ENCODE measurements at regions not wholly inside any gene's neighbourhood (a gene's known extent, or its start where the extent isn't known, plus 50 kb on each side); places are given as distances from the start of the nearest gene placed in this dataset.
"Not testable (repeated sequence)": the region's sequence is repeated elsewhere in the genome, so short reads cannot be mapped to it uniquely, and the experiment has no call there.

GRCh38 chr6:91075244-91075976 is 488.5 kb upstream of the MAP3K7 start:
- TF ChIP-seq, protein P1, sequence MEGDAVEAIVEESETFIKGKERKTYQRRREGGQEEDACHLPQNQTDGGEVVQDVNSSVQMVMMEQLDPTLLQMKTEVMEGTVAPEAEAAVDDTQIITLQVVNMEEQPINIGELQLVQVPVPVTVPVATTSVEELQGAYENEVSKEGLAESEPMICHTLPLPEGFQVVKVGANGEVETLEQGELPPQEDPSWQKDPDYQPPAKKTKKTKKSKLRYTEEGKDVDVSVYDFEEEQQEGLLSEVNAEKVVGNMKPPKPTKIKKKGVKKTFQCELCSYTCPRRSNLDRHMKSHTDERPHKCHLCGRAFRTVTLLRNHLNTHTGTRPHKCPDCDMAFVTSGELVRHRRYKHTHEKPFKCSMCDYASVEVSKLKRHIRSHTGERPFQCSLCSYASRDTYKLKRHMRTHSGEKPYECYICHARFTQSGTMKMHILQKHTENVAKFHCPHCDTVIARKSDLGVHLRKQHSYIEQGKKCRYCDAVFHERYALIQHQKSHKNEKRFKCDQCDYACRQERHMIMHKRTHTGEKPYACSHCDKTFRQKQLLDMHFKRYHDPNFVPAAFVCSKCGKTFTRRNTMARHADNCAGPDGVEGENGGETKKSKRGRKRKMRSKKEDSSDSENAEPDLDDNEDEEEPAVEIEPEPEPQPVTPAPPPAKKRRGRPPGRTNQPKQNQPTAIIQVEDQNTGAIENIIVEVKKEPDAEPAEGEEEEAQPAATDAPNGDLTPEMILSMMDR (IDR thresholded peaks at IDR 0.05; ENCODE audit: partially characterized antibody, unreplicated experiment), result no peak
- Mint-ChIP-seq H3K4me1 (ENCODE audit: low read depth, unreplicated experiment) (peaks cover 12% of the 10 kb centered on the region), H3K9me3 (ENCODE audit: unreplicated experiment) (no peaks in the 10 kb centered on the region), H3K27me3 (ENCODE audit: unreplicated experiment) (no peaks in the 10 kb centered on the region), H3K36me3 (ENCODE audit: unreplicated experiment) (no peaks in the 10 kb centered on the region), H3K4me3 (ENCODE audit: unreplicated experiment) (no peak overlapping the region), H3K27ac (ENCODE audit: unreplicated experiment) (no peak overlapping the region)
- DNase-seq, result no peak

- Mint-ChIP-seq H3K4me3 (ENCODE audit: unreplicated experiment) (no peak overlapping the region), H3K4me1 (ENCODE audit: low read depth, unreplicated experiment) (peaks cover 3% of the 10 kb centered on the region), H3K27ac (ENCODE audit: unreplicated experiment) (no peak overlapping the region), H3K9me3 (ENCODE audit: unreplicated experiment) (peaks cover 8% of the 10 kb centered on the region), H3K27me3 (ENCODE audit: unreplicated experiment) (peaks cover 5% of the 10 kb centered on the region), H3K36me3 (ENCODE audit: unreplicated experiment) (peaks cover 8% of the 10 kb centered on the region)
- no peak for DNase-seq
- TF ChIP-seq, protein P1 (IDR thresholded peaks at IDR 0.05; ENCODE audit: partially characterized antibody, unreplicated experiment), result no peak
Measured at GRCh38 chr6:91063362-91063761, 476.5 kb upstream of the MAP3K7 start.

- H3K36me3 Mint-ChIP-seq (ENCODE audit: unreplicated experiment), result peaks cover 13% of the 10 kb centered on the region
- peaks cover 3% of the 10 kb centered on the region for H3K9me3 Mint-ChIP-seq (ENCODE audit: unreplicated experiment)
- TF ChIP-seq, protein P1 (IDR thresholded peaks at IDR 0.05; ENCODE audit: partially characterized antibody, unreplicated experiment), result no peak
- no peak overlapping the region for H3K4me3 Mint-ChIP-seq (ENCODE audit: unreplicated experiment)
- H3K27me3 Mint-ChIP-seq (ENCODE audit: unreplicated experiment), result peaks cover 6% of the 10 kb centered on the region
- no peak overlapping the region for H3K27ac Mint-ChIP-seq (ENCODE audit: unreplicated experiment)
- no peak for DNase-seq
- no peaks in the 10 kb centered on the region for H3K4me1 Mint-ChIP-seq (ENCODE audit: low read depth, unreplicated experiment)
Measured at GRCh38 chr6:91057689-91058088, 470.8 kb upstream of the MAP3K7 start.

GRCh38 chr6:91055959-91056358 is 469.1 kb upstream of the MAP3K7 start:
- Mint-ChIP-seq H3K36me3 (ENCODE audit: unreplicated experiment) (peaks cover 13% of the 10 kb centered on the region), H3K27ac (ENCODE audit: unreplicated experiment) (no peak overlapping the region), H3K9me3 (ENCODE audit: unreplicated experiment) (no peaks in the 10 kb centered on the region), H3K4me1 (ENCODE audit: low read depth, unreplicated experiment) (no peaks in the 10 kb centered on the region), H3K4me3 (ENCODE audit: unreplicated experiment) (no peak overlapping the region), H3K27me3 (ENCODE audit: unreplicated experiment) (peaks cover 4% of the 10 kb centered on the region)
- DNase-seq, result no peak
- TF ChIP-seq, protein P1 (IDR thresholded peaks at IDR 0.05; ENCODE audit: partially characterized antibody, unreplicated experiment), result no peak

DNA sequence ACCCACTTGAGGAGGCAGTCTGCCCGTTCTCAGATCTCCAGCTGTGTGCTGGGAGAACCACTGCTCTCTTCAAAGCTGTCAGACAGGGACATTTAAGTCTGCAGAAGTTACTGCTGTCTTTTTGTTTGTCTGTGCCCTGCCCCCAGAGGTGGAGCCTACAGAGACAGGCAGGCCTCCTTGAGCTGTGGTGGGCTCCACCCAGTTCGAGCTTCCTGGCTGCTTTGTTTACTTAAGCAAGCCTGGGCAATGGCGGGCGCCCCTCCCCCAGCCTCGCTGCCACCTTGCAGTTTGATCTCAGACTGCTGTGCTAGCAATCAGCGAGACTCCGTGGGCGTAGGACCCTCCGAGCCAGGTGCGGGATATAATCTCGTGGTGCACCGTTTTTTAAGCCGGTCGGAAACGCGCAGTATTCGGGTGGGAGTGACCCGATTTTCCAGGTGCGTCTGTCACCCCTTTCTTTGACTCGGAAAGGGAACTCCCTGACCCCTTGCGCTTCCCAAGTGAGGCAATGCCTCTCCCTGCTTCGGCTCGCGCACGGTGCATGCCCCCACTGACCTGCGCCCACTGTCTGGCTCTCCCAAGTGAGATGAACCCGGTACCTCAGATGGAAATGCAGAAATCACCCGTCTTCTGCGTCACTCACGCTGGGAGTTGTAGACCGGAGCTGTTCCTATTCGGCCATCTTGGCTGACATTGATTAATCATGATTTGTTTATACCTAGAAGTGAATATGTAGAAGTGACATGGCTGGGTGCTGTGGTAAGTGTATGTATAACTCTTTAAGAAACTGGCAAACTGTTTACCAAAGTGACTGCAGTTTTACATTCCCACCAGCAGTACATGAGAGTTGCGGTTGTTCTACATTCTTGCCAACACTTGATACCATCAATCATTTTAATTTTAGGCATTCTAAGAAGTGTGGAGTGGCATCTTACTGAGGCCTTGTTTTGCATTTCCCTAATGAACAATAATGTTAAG is 465.9 kb upstream of the MAP3K7 start:
- H3K4me1 Mint-ChIP-seq (ENCODE audit: low read depth, unreplicated experiment); H3K27ac Mint-ChIP-seq (ENCODE audit: unreplicated experiment); H3K9me3 Mint-ChIP-seq (ENCODE audit: unreplicated experiment); DNase-seq; H3K36me3 Mint-ChIP-seq (ENCODE audit: unreplicated experiment); H3K27me3 Mint-ChIP-seq (ENCODE audit: unreplicated experiment); H3K4me3 Mint-ChIP-seq (ENCODE audit: unreplicated experiment): not testable (repeated sequence)

All from glutamatergic neuron (in vitro differentiated cells).